Fibroblast of the aortic adventitia (primary cell): ENCODE measurements at regions not wholly inside any gene's neighbourhood (a gene's known extent, or its start where the extent isn't known, plus 50 kb on each side); places are given as distances from the start of the nearest gene placed in this dataset.

Experiments
- DNase-seq: peaks from one replicate; pipeline ENCODE4 v3.0.0-alpha.2; 2010; ENCODE audit warnings: low read depth
- H3K4me3 ChIP-seq: 2 replicates; pipeline ENCODE4 v1.5.1; 2011; ENCODE audit warnings: low read depth, mild to moderate bottlenecking, control low read depth, low read length, moderate library complexity
- CTCF ChIP-seq: IDR thresholded peaks from 2 replicates; pipeline ENCODE4 v1.5.1; 2011; ENCODE audit warnings: mild to moderate bottlenecking, low read length, control low read depth, inconsistent platforms; ENCODE audit not compliant: insufficient read depth

- TF ChIP-seq CTCF, result no peak
- no peak for DNase-seq
- H3K4me3 ChIP-seq, result peak overlapping the region; percentile 32
Observed at GRCh38 chr12:30200864-30201263, 417.1 kb upstream of the TMTC1 start.

- H3K4me3 ChIP-seq, result no peak overlapping the region
- DNase-seq, result peak; percentile 57
- TF ChIP-seq CTCF, result no peak
Observed at GRCh38 chr12:30197392-30198057, 413.8 kb upstream of the TMTC1 start.

GRCh38 chr12:30191696-30192455 lies 408.1 kb upstream of the TMTC1 start:
- no peak for DNase-seq
- no peak overlapping the region for H3K4me3 ChIP-seq
- no peak for TF ChIP-seq CTCF

- H3K4me3 ChIP-seq, result no peak overlapping the region
- TF ChIP-seq CTCF, result no peak
- peak; percentile 16 for DNase-seq
Observed at GRCh38 chr12:30188602-30189326, 405.0 kb upstream of the TMTC1 start.

- no peak overlapping the region for H3K4me3 ChIP-seq
- TF ChIP-seq CTCF, result no peak
- no peak for DNase-seq
Observed at GRCh38 chr12:30187426-30187825, 403.7 kb upstream of the TMTC1 start.

- no peak overlapping the region for H3K4me3 ChIP-seq
- TF ChIP-seq CTCF, result no peak
- no peak for DNase-seq
Observed at GRCh38 chr12:30181334-30181733, 397.6 kb upstream of the TMTC1 start.
